Activated CD8-positive, alpha-beta T cell treated with anti-CD3 and anti-CD28 coated beads for 36 hours (primary cell): ENCODE measurements at regions not wholly inside any gene's neighbourhood (a gene's known extent, or its start where the extent isn't known, plus 50 kb on each side); places are given as distances from the start of the nearest gene placed in this dataset.

ENCODE experiments used
- ATAC-seq: fragments of 200-7000 bp; cut with Tn5 transposase; one replicate; pipeline ENCODE4 v1.10.0; 2021; ENCODE audit warnings: mild to moderate bottlenecking, moderate library complexity
- CTCF ChIA-PET: fragments of 350-600 bp; sonication (Branson Sonifier 250); formaldehyde crosslinking; loops from one replicate; lab custom pipeline; 2021; ENCODE audit warnings: antibody characterized with exemption; lab: Charles Lee
- POLR2A ChIA-PET: fragments of 350-600 bp; sonication (Branson Sonifier 250); formaldehyde crosslinking; loops from one replicate; lab custom pipeline; 2021; ENCODE audit warnings: antibody characterized with exemption; lab: Charles Lee
- DNase-seq: peaks from one replicate; pipeline ENCODE4 v3.0.0-alpha.2; 2020
- H3K27ac Mint-ChIP-seq: one replicate; pipeline ENCODE4 v1.8.0; 2021; ENCODE audit warnings: mild to moderate bottlenecking, mixed read lengths
- H3K27me3 Mint-ChIP-seq: one replicate; pipeline ENCODE4 v1.8.0; 2021; ENCODE audit warnings: mixed read lengths
- H3K36me3 Mint-ChIP-seq: one replicate; pipeline ENCODE4 v1.8.0; 2021; ENCODE audit warnings: low read depth, mixed read lengths
- H3K4me1 Mint-ChIP-seq: one replicate; pipeline ENCODE4 v1.8.0; 2021; ENCODE audit warnings: low read depth, mixed read lengths
- H3K4me3 Mint-ChIP-seq: one replicate; pipeline ENCODE4 v1.8.0; 2021; ENCODE audit warnings: mild to moderate bottlenecking, moderate library complexity, mixed read lengths
- H3K9me3 Mint-ChIP-seq: one replicate; pipeline ENCODE4 v1.8.0; 2021; ENCODE audit warnings: mixed read lengths
- CTCF ChIP-seq: fragments of 200-600 bp; IDR thresholded peaks from one replicate; pipeline ENCODE4 v1.8.0; 2022; ENCODE audit warnings: antibody characterized with exemption, mild to moderate bottlenecking
- intact Hi-C: fragments of 100-400 bp; cut with micrococcal nuclease; formaldehyde crosslinking; loops from one replicate; pipeline ENCODE4 v1.10.0; 2022

- TF ChIP-seq CTCF: no peak
- ATAC-seq (no peak), DNase-seq (no peak)
- no peaks in the 10 kb centered on the region for H3K36me3 Mint-ChIP-seq
- intact Hi-C loops: no loop called here
- no peaks in the 10 kb centered on the region for H3K27me3 Mint-ChIP-seq
- H3K4me3 Mint-ChIP-seq: no peak overlapping the region
- H3K4me1 Mint-ChIP-seq: no peaks in the 10 kb centered on the region
- ChIA-PET POLR2A (interaction anchor here (0.9 kb wide), 1 partner anchor 51 kb away, joined by 3 read pairs; no protein-coding TSS in a partner anchor), CTCF (interaction anchor here (0.9 kb wide), 1 partner anchor 53 kb away, joined by 3 read pairs; no protein-coding TSS in a partner anchor)
- H3K9me3 Mint-ChIP-seq: no peaks in the 10 kb centered on the region
- no peak overlapping the region for H3K27ac Mint-ChIP-seq
Measured at GRCh38 chr4:11632483-11632882, 203.8 kb upstream of the HS3ST1 start.

- ChIA-PET CTCF (interaction anchor here (0.9 kb wide), 1 partner anchor 53 kb away, joined by 3 read pairs; no protein-coding TSS in a partner anchor), POLR2A (interaction anchor here (0.9 kb wide), 1 partner anchor 51 kb away, joined by 3 read pairs; no protein-coding TSS in a partner anchor)
- Mint-ChIP-seq H3K4me1 (no peaks in the 10 kb centered on the region), H3K27me3 (no peaks in the 10 kb centered on the region), H3K4me3 (no peak overlapping the region), H3K9me3 (no peaks in the 10 kb centered on the region), H3K27ac (no peak overlapping the region), H3K36me3 (no peaks in the 10 kb centered on the region)
- intact Hi-C loops: no loop called here
- ATAC-seq (no peak), DNase-seq (no peak)
- TF ChIP-seq CTCF: no peak
Measured at GRCh38 chr4:11632025-11632424, 203.3 kb upstream of the HS3ST1 start.

GRCh38 chr4:11631416-11631815 lies 202.7 kb upstream of the HS3ST1 start:
- ChIA-PET POLR2A (interaction anchor here (0.9 kb wide), 1 partner anchor 50 kb away, joined by 3 read pairs; no protein-coding TSS in a partner anchor), CTCF (no interaction called here)
- intact Hi-C loops: no loop called here
- ATAC-seq (no peak), DNase-seq (no peak)
- H3K27ac Mint-ChIP-seq: no peak overlapping the region
- H3K4me3 Mint-ChIP-seq: no peak overlapping the region
- no peaks in the 10 kb centered on the region for H3K9me3 Mint-ChIP-seq
- no peaks in the 10 kb centered on the region for H3K4me1 Mint-ChIP-seq
- no peaks in the 10 kb centered on the region for H3K27me3 Mint-ChIP-seq
- TF ChIP-seq CTCF: no peak
- H3K36me3 Mint-ChIP-seq: no peaks in the 10 kb centered on the region

GRCh38 chr4:11628093-11628725 lies 199.5 kb upstream of the HS3ST1 start:
- ChIA-PET POLR2A (no interaction called here), CTCF (interaction anchor here (0.8 kb wide), 1 partner anchor 19 kb away, joined by 3 read pairs; no protein-coding TSS in a partner anchor)
- no peaks in the 10 kb centered on the region for H3K27me3 Mint-ChIP-seq
- intact Hi-C loops: no loop called here
- H3K36me3 Mint-ChIP-seq: no peaks in the 10 kb centered on the region
- H3K9me3 Mint-ChIP-seq: no peaks in the 10 kb centered on the region
- no peaks in the 10 kb centered on the region for H3K4me1 Mint-ChIP-seq
- TF ChIP-seq CTCF: no peak
- DNase-seq: no peak
- H3K4me3 Mint-ChIP-seq: no peak overlapping the region
- H3K27ac Mint-ChIP-seq: no peak overlapping the region
- ATAC-seq: no peak

- POLR2A ChIA-PET: no interaction called here
- DNase-seq (no peak), ATAC-seq (no peak)
- Mint-ChIP-seq H3K4me3 (no peak overlapping the region), H3K27ac (no peak overlapping the region), H3K9me3 (no peaks in the 10 kb centered on the region), H3K4me1 (no peaks in the 10 kb centered on the region), H3K36me3 (no peaks in the 10 kb centered on the region), H3K27me3 (no peaks in the 10 kb centered on the region)
- CTCF ChIA-PET: interaction anchor here (0.6 kb wide), 1 partner anchor 15 kb away, joined by 3 read pairs; no protein-coding TSS in a partner anchor
- intact Hi-C loops: no loop called here
- TF ChIP-seq CTCF: no peak
Measured at GRCh38 chr4:11626066-11626465, 197.4 kb upstream of the HS3ST1 start.
